H1 (cell line): ENCODE measurements at regions not wholly inside any gene's neighbourhood (a gene's known extent, or its start where the extent isn't known, plus 50 kb on each side); places are given as distances from the start of the nearest gene placed in this dataset.
A peak's percentile ranks its signal among the peaks of the same experiment; 100 is the strongest.

Source experiments
- CTCF ChIA-PET: fragments of 300-600 bp; sonication (Branson Sonifier 250); formaldehyde crosslinking; loops from one replicate; lab custom pipeline; 2021; ENCODE audit not compliant: partially characterized antibody; lab: Charles Lee
- POLR2A ChIA-PET: fragments of 300-600 bp; sonication (Branson Sonifier 250); formaldehyde crosslinking; loops from one replicate; lab custom pipeline; 2021; ENCODE audit warnings: inconsistent platforms; ENCODE audit not compliant: partially characterized antibody; lab: Charles Lee
- DNase-seq, 2 experiments: peaks; one replicate each; pipeline versions ENCODE4 v3.0.0 to v3.0.0-alpha.2; 2010 to 2022; ENCODE audit warnings: low spot score in 2 of 2, low read depth in 1 of 2, mixed read lengths in 1 of 2
- FAIRE-seq: peaks from 2 replicates; lab custom pipeline; 2011; peaks lifted over from hg19 to GRCh38; lab: Jason Lieb, UNC
- H2AFZ ChIP-seq: 2 replicates; pipeline ENCODE4 v1.8.1; 2012; ENCODE audit warnings: low read length, inconsistent platforms
- H2AK5ac ChIP-seq: 2 replicates; pipeline ENCODE4 v1.6.1; 2013; ENCODE audit warnings: low read depth, low read length
- H2BK120ac ChIP-seq: replicated peaks from 2 replicates; pipeline ENCODE3; 2013; ENCODE audit warnings: low read depth, low read length, inconsistent platforms
- H2BK12ac ChIP-seq: 2 replicates; pipeline ENCODE4 v1.6.1; 2013; ENCODE audit warnings: low read depth, low read length
- H2BK15ac ChIP-seq: 2 replicates; pipeline ENCODE4 v1.6.1; 2013; ENCODE audit warnings: low read length
- H2BK20ac ChIP-seq: 2 replicates; pipeline ENCODE4 v1.6.1; 2013; ENCODE audit warnings: low read length
- H2BK5ac ChIP-seq: 2 replicates; pipeline ENCODE4 v1.6.1; 2013; ENCODE audit warnings: low read depth, low read length
- H3K14ac ChIP-seq: 2 replicates; pipeline ENCODE4 v1.6.1; 2013; ENCODE audit warnings: inconsistent platforms; ENCODE audit not compliant: insufficient read length
- H3K18ac ChIP-seq: 2 replicates; pipeline ENCODE4 v1.6.1; 2013; ENCODE audit warnings: low read length; ENCODE audit errors: extremely low read depth
- H3K23ac ChIP-seq: 2 replicates; pipeline ENCODE4 v1.6.1; 2013; ENCODE audit warnings: inconsistent platforms; ENCODE audit not compliant: insufficient read length
- H3K23me2 ChIP-seq: 2 replicates; pipeline ENCODE4 v1.6.1; 2013; ENCODE audit warnings: low read depth, low read length
- H3K27ac ChIP-seq: 2 replicates; pipeline ENCODE4 v1.6.1; 2011; ENCODE audit warnings: low read depth, low read length, inconsistent platforms
- H3K27me3 ChIP-seq, 4 experiments: replicated peaks in 1 of 4; 1 replicate in 1 of 4; 2 replicates in 3 of 4; pipeline versions ENCODE4 v1.6.1 to v1.8.1; 2011 to 2013; ENCODE audit warnings: low read length in 3 of 4, mild to moderate bottlenecking in 3 of 4, inconsistent platforms in 2 of 4, mixed read lengths in 2 of 4, moderate library complexity in 1 of 4; ENCODE audit not compliant: control insufficient read depth in 3 of 4, insufficient read depth in 3 of 4; ENCODE audit errors: extremely low read depth in 1 of 4
- H3K36me3 ChIP-seq, 4 experiments: 2 replicates each; pipeline versions ENCODE4 v1.6.1 to v1.8.1; 2011 to 2013; ENCODE audit warnings: mild to moderate bottlenecking in 4 of 4, low read length in 3 of 4, moderate library complexity in 2 of 4, control low read depth in 1 of 4, inconsistent platforms in 1 of 4; ENCODE audit not compliant: insufficient read depth in 4 of 4, control insufficient read depth in 2 of 4
- H3K4ac ChIP-seq: replicated peaks from 2 replicates; pipeline ENCODE3; 2013; ENCODE audit warnings: low read length, low read depth, mixed read lengths, inconsistent platforms; ENCODE audit not compliant: insufficient read length
- H3K4me1 ChIP-seq, 4 experiments: replicated peaks in 1 of 4; 1 replicate in 1 of 4; 2 replicates in 3 of 4; pipeline versions ENCODE4 v1.6.1 to v1.8.1; 2011 to 2013; ENCODE audit warnings: low read length in 3 of 4, inconsistent platforms in 2 of 4, mixed read lengths in 1 of 4; ENCODE audit not compliant: insufficient read depth in 4 of 4, control insufficient read depth in 3 of 4
- H3K4me2 ChIP-seq, 2 experiments: 2 replicates each; pipeline versions ENCODE4 v1.6.1 to v1.8.1; 2011 to 2013; ENCODE audit warnings: low read depth in 2 of 2, low read length in 2 of 2, control low read depth in 1 of 2, inconsistent platforms in 1 of 2, mild to moderate bottlenecking in 1 of 2; ENCODE audit not compliant: insufficient read depth in 1 of 2
- H3K4me3 ChIP-seq, 4 experiments: fragments of 200-600, 300-600 bp in 1 of 4; sonication (generic), shearing (Covaris generic), sonication (Bioruptor Twin) in 1 of 4; 2 replicates each; pipeline versions ENCODE4 v1.5.1 to v1.8.1; 2011 to 2016; ENCODE audit warnings: low read length in 4 of 4, low read depth in 3 of 4, control low read depth in 2 of 4, inconsistent platforms in 2 of 4, mild to moderate bottlenecking in 2 of 4, mixed read lengths in 1 of 4, moderate library complexity in 1 of 4; ENCODE audit not compliant: insufficient read depth in 2 of 4; ENCODE audit errors: extremely low read depth in 1 of 4
- H3K56ac ChIP-seq: replicated peaks from 2 replicates; pipeline ENCODE3; 2013; ENCODE audit warnings: low read depth, mild to moderate bottlenecking, mixed read lengths, low read length, inconsistent platforms; ENCODE audit not compliant: insufficient read length
- H3K79me1 ChIP-seq: 2 replicates; pipeline ENCODE4 v1.6.1; 2013; ENCODE audit warnings: low read depth, low read length, control low read depth
- H3K79me2 ChIP-seq, 2 experiments: 2 replicates each; pipeline versions ENCODE4 v1.6.1 to v1.8.1; 2012 to 2013; ENCODE audit warnings: low read length in 2 of 2, mild to moderate bottlenecking in 2 of 2, inconsistent platforms in 1 of 2; ENCODE audit not compliant: insufficient read depth in 2 of 2, control insufficient read depth in 1 of 2
- H3K9ac ChIP-seq, 4 experiments: replicated peaks in 1 of 4; 1 replicate in 1 of 4; 2 replicates in 3 of 4; pipeline versions ENCODE4 v1.6.1 to v1.8.1; 2011 to 2013; ENCODE audit warnings: low read depth in 3 of 4, low read length in 3 of 4, control low read depth in 2 of 4, mild to moderate bottlenecking in 2 of 4, moderate library complexity in 2 of 4, inconsistent platforms in 1 of 4; ENCODE audit errors: extremely low read depth in 1 of 4
- H3K9me3 ChIP-seq, 2 experiments: 2 replicates each; pipeline versions ENCODE4 v1.6.1 to v1.8.1; 2012 to 2013; ENCODE audit warnings: mild to moderate bottlenecking in 2 of 2, moderate library complexity in 2 of 2, control low read depth in 1 of 2, inconsistent platforms in 1 of 2, low read depth in 1 of 2, low read length in 1 of 2, mixed read lengths in 1 of 2; ENCODE audit not compliant: insufficient read depth in 2 of 2
- H4K20me1 ChIP-seq, 2 experiments: replicated peaks in 1 of 2; 2 replicates each; pipeline versions ENCODE3 to v1.8.1; 2011 to 2013; ENCODE audit warnings: inconsistent platforms in 2 of 2, low read length in 2 of 2, mild to moderate bottlenecking in 1 of 2; ENCODE audit not compliant: insufficient read depth in 2 of 2, control insufficient read depth in 1 of 2
- H4K5ac ChIP-seq: 2 replicates; pipeline ENCODE4 v1.6.1; 2013; ENCODE audit warnings: low read length, low read depth, mixed read lengths, inconsistent platforms; ENCODE audit not compliant: insufficient read length
- H4K8ac ChIP-seq: 2 replicates; pipeline ENCODE4 v1.8.0; 2013; ENCODE audit warnings: mild to moderate bottlenecking, moderate library complexity, low read length, inconsistent platforms; ENCODE audit not compliant: insufficient read depth; ENCODE audit errors: extremely low read depth
- H4K91ac ChIP-seq: replicated peaks from 2 replicates; pipeline ENCODE3; 2013; ENCODE audit warnings: low read length, mixed read lengths, inconsistent platforms; ENCODE audit not compliant: insufficient read length
- BCL11A ChIP-seq, 2 experiments: IDR thresholded peaks; one replicate each; pipeline ENCODE4 v1.6.1; 2011; ENCODE audit warnings: low read depth in 2 of 2, low read length in 2 of 2, mild to moderate bottlenecking in 2 of 2
- E2F6 ChIP-seq: IDR thresholded peaks from 2 replicates; pipeline ENCODE4 v1.6.1; 2012; ENCODE audit warnings: inconsistent platforms
- MAFK ChIP-seq: IDR thresholded peaks from 2 replicates; pipeline ENCODE4 v1.6.1; 2012; ENCODE audit warnings: low read depth, mild to moderate bottlenecking, improper control_type of control experiment, low read length
- SIX5 ChIP-seq: IDR thresholded peaks from 2 replicates; pipeline ENCODE4 v1.6.1; 2011; ENCODE audit warnings: mild to moderate bottlenecking, low read depth, low read length
- SP2 ChIP-seq: IDR thresholded peaks from 2 replicates; pipeline ENCODE4 v1.6.1; 2012; ENCODE audit warnings: mild to moderate bottlenecking, low read length, inconsistent platforms
- USF2 ChIP-seq: IDR thresholded peaks from 2 replicates; pipeline ENCODE4 v1.6.1; 2011; ENCODE audit warnings: low read length, improper control_type of control experiment
- WGBS, 2 experiments: shearing (Covaris generic) in 1 of 2; methylation state at CpG; one replicate each; pipeline versions ENCODE4 v1.1.6 to v1.1.7; 2013 to 2015; ENCODE audit warnings: low lambda C conversion rate in 2 of 2, mixed read lengths in 2 of 2, inconsistent platforms in 1 of 2, low coverage in 1 of 2, missing lambda C conversion rate in 1 of 2; ENCODE audit not compliant: insufficient replicate concordance in 2 of 2, insufficient coverage in 1 of 2, insufficient read length in 1 of 2; ENCODE audit errors: extremely low coverage in 1 of 2, missing lambda C conversion rate in 1 of 2; 5-methylcytosine and 5-hydroxymethylcytosine counted together

GRCh38 chr3:10653866-10654611, 148.7 kb upstream of the ATP2B2 start:
- no peak overlapping the region for H3K23ac ChIP-seq
- H2BK5ac ChIP-seq: no peak overlapping the region
- H3K36me3 ChIP-seq: no peaks in the 10 kb centered on the region
- H3K4me1 ChIP-seq: no peaks in the 10 kb centered on the region
- H4K8ac ChIP-seq: no peak overlapping the region; the same call in 1 of the 2 replicates
- H3K4me3 ChIP-seq: no peak overlapping the region
- no peak overlapping the region for H4K5ac ChIP-seq
- no peaks in the 10 kb centered on the region for H3K79me2 ChIP-seq
- H3K56ac ChIP-seq: no peak overlapping the region
- TF ChIP-seq SP2 (no peak), MAFK (no peak), USF2 (no peak), SIX5 (no peak), BCL11A (IDR thresholded peaks at IDR 0.05; ENCODE audit: low read depth in 2 of 2, low read length in 2 of 2) (no peak), E2F6 (no peak)
- no peak overlapping the region for H2BK120ac ChIP-seq
- H2AFZ ChIP-seq: no peak overlapping the region
- ChIA-PET POLR2A (interaction anchor here (0.8 kb wide), 1 partner anchor 10 kb away, joined by 3 read pairs; no protein-coding TSS in a partner anchor), CTCF (interaction anchor here (1.1 to 1.4 kb wide), 2 partner anchors 45 to 406 kb away, joined by 3 to 4 read pairs; no protein-coding TSS in a partner anchor)
- H4K91ac ChIP-seq: no peak overlapping the region
- no peak overlapping the region for H3K9ac ChIP-seq
- DNase-seq (peak in 1 of 2 experiments; percentile 6), FAIRE-seq (no peak)
- no peaks in the 10 kb centered on the region for H4K20me1 ChIP-seq
- 84% methylated on average over 8 of the region's 8 CpGs; no CpG with 5 or more reads in 1 of the 2 experiments for WGBS, 2 experiments
- H2BK12ac ChIP-seq: no peak overlapping the region
- no peak overlapping the region for H3K18ac ChIP-seq
- no peak overlapping the region for H2BK20ac ChIP-seq
- no peak overlapping the region for H3K14ac ChIP-seq
- H3K23me2 ChIP-seq: peaks cover 4% of the 10 kb centered on the region; the same call in 1 of the 2 replicates
- H3K27ac ChIP-seq: no peak overlapping the region
- no peaks in the 10 kb centered on the region for H3K79me1 ChIP-seq
- H2BK15ac ChIP-seq: no peak overlapping the region
- no peaks in the 10 kb centered on the region for H3K9me3 ChIP-seq
- H3K4me2 ChIP-seq: no peak overlapping the region
- H3K27me3 ChIP-seq: no peaks in the 10 kb centered on the region
- no peak overlapping the region for H2AK5ac ChIP-seq
- no peak overlapping the region for H3K4ac ChIP-seq
